ENCODE measurements at regions not wholly inside any gene's neighbourhood (a gene's known extent, or its start where the extent isn't known, plus 50 kb on each side); places are given as distances from the start of the nearest gene placed in this dataset.

DNA sequence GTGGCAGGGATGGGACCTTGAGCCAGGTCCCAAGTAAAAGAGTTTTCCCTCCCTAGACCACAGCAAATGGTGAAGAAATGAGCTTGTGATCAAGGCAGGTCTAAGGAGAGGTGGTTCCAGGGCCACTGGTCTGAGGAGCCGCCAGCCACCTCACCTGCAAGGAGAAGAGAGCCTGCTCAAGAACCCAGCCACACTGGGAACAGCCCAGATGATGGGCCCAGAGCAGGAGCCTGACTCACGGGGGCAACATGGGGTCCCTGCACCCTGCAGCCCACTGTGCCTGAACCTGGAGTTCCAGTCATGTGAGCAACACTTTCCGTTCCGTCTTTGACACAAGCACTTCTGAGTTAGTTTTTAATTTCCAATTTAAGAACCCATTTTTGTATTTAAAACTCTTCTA lies 204.5 kb upstream of the CDH4 start:
- no peak overlapping the region for H3K4me3 ChIP-seq
- DNase-seq (ENCODE audit: low spot score in 2 of 2) = no peak

DNA sequence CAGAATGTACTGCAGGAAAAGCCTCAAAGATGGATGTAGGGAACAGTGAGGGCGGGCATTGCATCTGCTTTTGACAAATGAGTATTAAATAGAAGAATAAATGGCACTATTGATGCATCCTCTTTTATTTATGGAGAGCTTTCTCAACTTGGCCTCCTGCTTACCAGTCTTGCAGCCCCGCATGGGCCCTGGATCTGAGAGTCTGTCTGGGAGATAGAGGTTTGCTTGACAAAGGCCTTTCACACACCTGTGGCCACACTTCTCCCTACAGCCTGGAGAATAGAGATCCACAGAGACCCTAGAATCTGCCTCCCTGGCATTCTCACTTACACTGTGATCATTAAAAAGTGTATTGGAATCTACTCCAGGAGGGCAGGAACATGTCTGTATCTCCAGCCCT lies 203.8 kb upstream of the CDH4 start:
- Histone ChIP-seq H3K4me1 (no peaks in the 10 kb centered on the region), H3K27ac (no peak overlapping the region), H3K27me3 (no peaks in the 10 kb centered on the region), H3K36me3 (no peaks in the 10 kb centered on the region), H3K9me3 (no peaks in the 10 kb centered on the region), H3K4me3 (no peak overlapping the region)
- intact Hi-C loops (cut with DNase I) = no loop called here
- DNase-seq (ENCODE audit: low spot score in 2 of 2) = no peak
- TF ChIP-seq, protein P1, sequence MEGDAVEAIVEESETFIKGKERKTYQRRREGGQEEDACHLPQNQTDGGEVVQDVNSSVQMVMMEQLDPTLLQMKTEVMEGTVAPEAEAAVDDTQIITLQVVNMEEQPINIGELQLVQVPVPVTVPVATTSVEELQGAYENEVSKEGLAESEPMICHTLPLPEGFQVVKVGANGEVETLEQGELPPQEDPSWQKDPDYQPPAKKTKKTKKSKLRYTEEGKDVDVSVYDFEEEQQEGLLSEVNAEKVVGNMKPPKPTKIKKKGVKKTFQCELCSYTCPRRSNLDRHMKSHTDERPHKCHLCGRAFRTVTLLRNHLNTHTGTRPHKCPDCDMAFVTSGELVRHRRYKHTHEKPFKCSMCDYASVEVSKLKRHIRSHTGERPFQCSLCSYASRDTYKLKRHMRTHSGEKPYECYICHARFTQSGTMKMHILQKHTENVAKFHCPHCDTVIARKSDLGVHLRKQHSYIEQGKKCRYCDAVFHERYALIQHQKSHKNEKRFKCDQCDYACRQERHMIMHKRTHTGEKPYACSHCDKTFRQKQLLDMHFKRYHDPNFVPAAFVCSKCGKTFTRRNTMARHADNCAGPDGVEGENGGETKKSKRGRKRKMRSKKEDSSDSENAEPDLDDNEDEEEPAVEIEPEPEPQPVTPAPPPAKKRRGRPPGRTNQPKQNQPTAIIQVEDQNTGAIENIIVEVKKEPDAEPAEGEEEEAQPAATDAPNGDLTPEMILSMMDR (IDR thresholded peaks at IDR 0.05) = no peak

More for the DNA sequence above, 204.5 kb upstream of the CDH4 start:
- no peak overlapping the region for H3K27ac ChIP-seq
- no peaks in the 10 kb centered on the region for H3K9me3 ChIP-seq
- H3K4me1 ChIP-seq = no peaks in the 10 kb centered on the region
- H3K27me3 ChIP-seq = no peaks in the 10 kb centered on the region
- TF ChIP-seq, protein P1 (IDR thresholded peaks at IDR 0.05) = no peak
- intact Hi-C loops (cut with DNase I) = no loop called here
- H3K36me3 ChIP-seq = no peaks in the 10 kb centered on the region

- Histone ChIP-seq H3K9me3 (no peaks in the 10 kb centered on the region), H3K27me3 (no peaks in the 10 kb centered on the region), H3K4me1 (no peaks in the 10 kb centered on the region), H3K4me3 (no peak overlapping the region), H3K36me3 (no peaks in the 10 kb centered on the region), H3K27ac (no peak overlapping the region)
- DNase-seq (ENCODE audit: low spot score in 2 of 2) = no peak
- TF ChIP-seq, protein P1 (IDR thresholded peaks at IDR 0.05) = no peak
- intact Hi-C loops (cut with DNase I) = no loop called here
Observed at GRCh38 chr20:61049684-61050083, 202.4 kb upstream of the CDH4 start.

- H3K9me3 ChIP-seq = no peaks in the 10 kb centered on the region
- H3K36me3 ChIP-seq = no peaks in the 10 kb centered on the region
- no peak overlapping the region for H3K27ac ChIP-seq
- TF ChIP-seq, protein P1 (IDR thresholded peaks at IDR 0.05) = no peak
- intact Hi-C loops (cut with DNase I) = no loop called here
- no peak overlapping the region for H3K4me3 ChIP-seq
- H3K27me3 ChIP-seq = no peaks in the 10 kb centered on the region
- H3K4me1 ChIP-seq = no peaks in the 10 kb centered on the region
- DNase-seq (ENCODE audit: low spot score in 2 of 2) = no peak
Observed at GRCh38 chr20:61050336-61050890, 201.6 kb upstream of the CDH4 start.

DNA sequence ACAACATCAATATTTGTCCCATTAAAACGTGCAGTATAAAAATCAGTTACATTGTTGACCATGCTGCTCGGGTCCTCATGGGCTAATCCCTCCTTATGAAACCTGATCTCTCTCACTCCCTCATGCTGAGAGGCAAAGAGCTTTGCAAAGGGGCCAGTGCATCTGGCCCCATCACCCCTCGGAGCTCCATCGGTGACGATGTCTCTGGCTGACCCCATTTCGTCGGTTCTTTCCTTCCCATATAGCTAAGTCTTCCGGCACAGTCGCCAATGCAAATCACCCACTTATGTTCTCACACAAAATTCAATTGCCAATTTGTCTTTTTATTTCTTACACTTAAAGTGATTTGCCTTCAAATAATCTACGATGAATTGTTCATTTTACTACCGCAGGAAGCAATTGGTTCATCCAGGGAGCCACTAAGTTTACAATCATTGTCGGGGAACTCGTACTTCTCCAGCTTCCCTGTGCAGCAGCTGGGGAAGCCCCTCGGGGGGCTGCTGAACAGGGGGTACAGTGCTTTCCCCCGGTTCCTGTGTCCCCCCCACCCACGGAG lies 199.8 kb upstream of the CDH4 start:
- Histone ChIP-seq H3K27ac (no peak overlapping the region), H3K36me3 (no peaks in the 10 kb centered on the region), H3K9me3 (no peaks in the 10 kb centered on the region), H3K4me3 (no peak overlapping the region), H3K27me3 (no peaks in the 10 kb centered on the region), H3K4me1 (no peaks in the 10 kb centered on the region)
- DNase-seq (ENCODE audit: low spot score in 2 of 2) = no peak
- intact Hi-C loops (cut with DNase I) = no loop called here
- TF ChIP-seq, protein P1 (IDR thresholded peaks at IDR 0.05) = no peak

All from ascending aorta (tissue), 2 donors.